Lower leg skin (tissue), 3 donors: ENCODE measurements at regions not wholly inside any gene's neighbourhood (a gene's known extent, or its start where the extent isn't known, plus 50 kb on each side); places are given as distances from the start of the nearest gene placed in this dataset.

Source experiments
- CTCF ChIP-seq, 3 donors: fragments of 450-650 bp; IDR thresholded peaks; one replicate each; pipeline ENCODE4 v1.5.1; 2016; ENCODE audit warnings: antibody characterized with exemption in 3 of 3, mild to moderate bottlenecking in 3 of 3, moderate library complexity in 2 of 3
- POLR2A ChIP-seq, 2 donors: fragments of 450-650 bp; IDR thresholded peaks; one replicate each; pipeline ENCODE4 v1.6.1; 2016 to 2017; ENCODE audit warnings: antibody characterized with exemption in 2 of 2, mild to moderate bottlenecking in 1 of 2, moderate library complexity in 1 of 2

GRCh38 chr1:238738892-238739291 lies 647.5 kb upstream of the CHRM3 start:
- TF ChIP-seq CTCF (IDR thresholded peaks at IDR 0.05) = no peak
- TF ChIP-seq POLR2A (IDR thresholded peaks at IDR 0.05) = no peak
